ENCODE measurements at regions not wholly inside any gene's neighbourhood (a gene's known extent, or its start where the extent isn't known, plus 50 kb on each side); places are given as distances from the start of the nearest gene placed in this dataset.

- no peak for TF ChIP-seq POLR2AphosphoS5 (IDR thresholded peaks at IDR 0.05; ENCODE audit: low read depth, low read length)
- no peak for TF ChIP-seq REST (IDR thresholded peaks at IDR 0.05; ENCODE audit: insufficient read depth in 1 of 2, low read depth in 2 of 2, low read length in 2 of 2)
- no peak for TF ChIP-seq TAF1 (IDR thresholded peaks at IDR 0.05; ENCODE audit: borderline replicate concordance, insufficient read depth, low read length)
Observed at GRCh38 chr16:54360681-54361080, 74.1 kb upstream of the IRX3 start.
